Neuronal stem cell (in vitro differentiated cells): ENCODE measurements at regions not wholly inside any gene's neighbourhood (a gene's known extent, or its start where the extent isn't known, plus 50 kb on each side); places are given as distances from the start of the nearest gene placed in this dataset.

ENCODE experiments used
- DNase-seq: peaks from one replicate; pipeline ENCODE4 v3.0.0-alpha.2; 2013; ENCODE audit warnings: low spot score
- H2AFZ ChIP-seq: one replicate; pipeline ENCODE4 v1.6.1; 2013; ENCODE audit warnings: mild to moderate bottlenecking, low read length, inconsistent platforms
- H2AK5ac ChIP-seq: 2 replicates; pipeline ENCODE4 v1.6.1; 2013; ENCODE audit warnings: low read depth, mild to moderate bottlenecking, inconsistent platforms, low read length, moderate library complexity, mixed read lengths
- H2BK120ac ChIP-seq: 2 replicates; pipeline ENCODE4 v1.6.1; 2013; ENCODE audit warnings: low read depth, mild to moderate bottlenecking, inconsistent platforms, low read length, moderate library complexity, mixed read lengths
- H2BK12ac ChIP-seq: one replicate; pipeline ENCODE4 v1.6.1; 2013; ENCODE audit warnings: low read length, inconsistent platforms
- H2BK15ac ChIP-seq: 2 replicates; pipeline ENCODE4 v1.6.1; 2013; ENCODE audit warnings: mild to moderate bottlenecking, low read length, inconsistent platforms, mixed read lengths
- H2BK5ac ChIP-seq: one replicate; pipeline ENCODE4 v1.6.1; 2013; ENCODE audit warnings: inconsistent platforms, mild to moderate bottlenecking, low read length, moderate library complexity
- H3K14ac ChIP-seq: one replicate; pipeline ENCODE4 v1.6.1; 2013; ENCODE audit warnings: low read length, inconsistent platforms
- H3K18ac ChIP-seq: 2 replicates; pipeline ENCODE4 v1.6.1; 2013; ENCODE audit warnings: low read length, inconsistent platforms
- H3K23ac ChIP-seq: 2 replicates; pipeline ENCODE4 v1.6.1; 2013; ENCODE audit warnings: low read depth, mild to moderate bottlenecking, mixed read lengths, low read length, inconsistent platforms; ENCODE audit not compliant: poor library complexity
- H3K27ac ChIP-seq: replicated peaks from 3 replicates; pipeline ENCODE4 v1.5.1; 2013; ENCODE audit warnings: low read length, inconsistent platforms
- H3K27me3 ChIP-seq, 3 experiments: 2 replicates each; pipeline ENCODE4 v1.6.1; 2013; ENCODE audit warnings: low read length in 3 of 3, mild to moderate bottlenecking in 2 of 3, inconsistent platforms in 1 of 3, low read depth in 1 of 3, mixed read lengths in 1 of 3, moderate library complexity in 1 of 3; ENCODE audit not compliant: control insufficient read depth in 3 of 3, insufficient read depth in 3 of 3
- H3K36me3 ChIP-seq, 2 donors: replicated peaks in 1 of 2; 2 replicates each; pipeline ENCODE4 v1.6.1; 2013; ENCODE audit warnings: low read length in 2 of 2; ENCODE audit not compliant: control insufficient read depth in 2 of 2, insufficient read depth in 2 of 2
- H3K4ac ChIP-seq: 2 replicates; pipeline ENCODE4 v1.6.1; 2013; ENCODE audit warnings: inconsistent platforms, mild to moderate bottlenecking, low read length, moderate library complexity
- H3K4me1 ChIP-seq, 2 donors: 1 replicate in 1 of 2; 2 replicates in 1 of 2; pipeline ENCODE4 v1.6.1; 2013; ENCODE audit warnings: low read length in 2 of 2, low read depth in 1 of 2; ENCODE audit not compliant: control insufficient read depth in 2 of 2, insufficient read depth in 1 of 2
- H3K4me2 ChIP-seq: one replicate; pipeline ENCODE4 v1.6.1; 2013; ENCODE audit warnings: mild to moderate bottlenecking, low read length, inconsistent platforms; ENCODE audit not compliant: insufficient read depth, poor library complexity, severe bottlenecking
- H3K4me3 ChIP-seq, 2 donors: 2 replicates each; pipeline ENCODE4 v1.5.1; 2013; ENCODE audit warnings: low read length in 2 of 2, mild to moderate bottlenecking in 2 of 2, inconsistent platforms in 1 of 2, moderate library complexity in 1 of 2
- H3K79me1 ChIP-seq: one replicate; pipeline ENCODE4 v1.6.1; 2013; ENCODE audit warnings: low read depth, mild to moderate bottlenecking, inconsistent platforms, low read length, moderate library complexity
- H3K9ac ChIP-seq: one replicate; pipeline ENCODE4 v1.6.1; 2013; ENCODE audit warnings: mild to moderate bottlenecking, low read depth, low read length, inconsistent platforms; ENCODE audit not compliant: poor library complexity
- H3K9me3 ChIP-seq, 2 donors: replicated peaks in 1 of 2; 2 replicates each; pipeline versions ENCODE3 to v1.6.1; 2013; ENCODE audit warnings: low read length in 2 of 2, mild to moderate bottlenecking in 2 of 2, inconsistent platforms in 1 of 2, low read depth in 1 of 2, mixed read lengths in 1 of 2, moderate library complexity in 1 of 2; ENCODE audit not compliant: control insufficient read depth in 2 of 2, insufficient read depth in 1 of 2
- H4K8ac ChIP-seq: one replicate; pipeline ENCODE4 v1.6.1; 2013; ENCODE audit warnings: low read depth, mild to moderate bottlenecking, inconsistent platforms, low read length, moderate library complexity
- H4K91ac ChIP-seq: one replicate; pipeline ENCODE4 v1.6.1; 2013; ENCODE audit warnings: low read length, low read depth, mild to moderate bottlenecking, inconsistent platforms; ENCODE audit not compliant: poor library complexity
- WGBS, 2 donors: extraction: QIAGEN DNeasy Blood & Tissue Kit; methylation state at CpG; one replicate each; pipeline ENCODE4 v1.1.7; 2013; ENCODE audit warnings: missing lambda C conversion rate in 2 of 2, mixed read lengths in 1 of 2; ENCODE audit not compliant: insufficient read length in 2 of 2, insufficient replicate concordance in 1 of 2; ENCODE audit errors: extremely low coverage in 2 of 2; 5-methylcytosine and 5-hydroxymethylcytosine counted together

DNA sequence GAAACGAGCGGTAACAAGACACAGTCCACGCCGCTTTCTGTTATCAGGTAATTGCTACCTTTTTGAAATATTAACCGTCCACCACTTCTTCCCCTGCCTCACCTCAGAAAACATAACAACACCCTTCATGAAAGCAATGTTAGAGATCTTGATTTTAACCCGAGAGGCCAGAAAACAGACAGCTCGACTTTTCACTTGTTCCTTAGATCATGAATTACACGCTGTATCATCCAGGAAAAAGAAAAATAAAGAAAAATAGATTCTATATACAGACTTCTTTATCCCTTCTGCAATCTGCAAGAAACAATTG is 957.1 kb upstream of the SOX9 start:
- no peak overlapping the region for H2AK5ac ChIP-seq
- DNase-seq, result no peak
- H3K9ac ChIP-seq, result no peak overlapping the region
- H2BK15ac ChIP-seq, result no peak overlapping the region
- no peak overlapping the region for H2BK120ac ChIP-seq
- no peaks in the 10 kb centered on the region for H3K27me3 ChIP-seq
- peaks cover 2% of the 10 kb centered on the region for H3K79me1 ChIP-seq
- no peak overlapping the region for H3K4ac ChIP-seq
- no peaks in the 10 kb centered on the region for H3K9me3 ChIP-seq
- no peak overlapping the region for H4K8ac ChIP-seq
- H3K14ac ChIP-seq, result no peak overlapping the region
- H3K4me1 ChIP-seq, result no peaks in the 10 kb centered on the region
- no peak overlapping the region for H2BK12ac ChIP-seq
- H4K91ac ChIP-seq, result no peak overlapping the region
- no peak overlapping the region for H2BK5ac ChIP-seq
- H3K23ac ChIP-seq, result no peak overlapping the region
- H3K36me3 ChIP-seq, result no peaks in the 10 kb centered on the region
- no peak overlapping the region for H3K4me2 ChIP-seq
- H3K27ac ChIP-seq, result no peak overlapping the region
- WGBS, 2 donors, result no CpG with 5 or more reads among the region's 8 CpGs
- H3K4me3 ChIP-seq, result no peak overlapping the region
- H3K18ac ChIP-seq, result no peak overlapping the region
- H2AFZ ChIP-seq, result no peak overlapping the region

DNA sequence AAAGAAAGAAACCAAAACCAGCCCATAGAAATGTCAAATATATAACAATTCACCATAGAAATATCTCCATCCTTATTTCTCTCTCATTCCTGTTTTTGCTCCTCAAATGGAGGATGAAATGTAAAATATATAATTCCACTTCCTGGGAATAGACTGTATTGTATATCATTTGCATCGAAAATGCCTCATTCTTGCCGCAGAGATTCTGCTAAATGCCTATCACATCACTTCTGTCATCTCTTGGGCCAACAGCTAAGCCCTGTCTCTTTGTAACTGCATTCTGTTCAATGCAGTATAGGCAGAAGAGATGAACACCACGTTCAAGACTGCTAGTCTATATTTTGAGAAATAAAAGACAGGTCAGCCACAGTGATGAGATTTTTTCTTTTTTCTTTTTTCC is 956.3 kb upstream of the SOX9 start:
- no CpG with 5 or more reads among the region's 3 CpGs for WGBS, 2 donors
- no peak overlapping the region for H4K8ac ChIP-seq
- no peaks in the 10 kb centered on the region for H3K27me3 ChIP-seq
- no peak overlapping the region for H2BK12ac ChIP-seq
- no peak overlapping the region for H3K27ac ChIP-seq
- H2AK5ac ChIP-seq, result no peak overlapping the region
- no peak for DNase-seq
- H3K23ac ChIP-seq, result no peak overlapping the region
- H3K9me3 ChIP-seq, result no peaks in the 10 kb centered on the region
- no peak overlapping the region for H4K91ac ChIP-seq
- H3K79me1 ChIP-seq, result peaks cover 2% of the 10 kb centered on the region
- H2BK5ac ChIP-seq, result no peak overlapping the region
- H2BK120ac ChIP-seq, result no peak overlapping the region
- no peak overlapping the region for H2BK15ac ChIP-seq
- H3K36me3 ChIP-seq, result no peaks in the 10 kb centered on the region
- no peak overlapping the region for H3K9ac ChIP-seq
- no peaks in the 10 kb centered on the region for H3K4me1 ChIP-seq
- no peak overlapping the region for H3K4me2 ChIP-seq
- H3K4ac ChIP-seq, result no peak overlapping the region
- no peak overlapping the region for H3K4me3 ChIP-seq
- H3K14ac ChIP-seq, result no peak overlapping the region
- H3K18ac ChIP-seq, result no peak overlapping the region
- no peak overlapping the region for H2AFZ ChIP-seq

DNA sequence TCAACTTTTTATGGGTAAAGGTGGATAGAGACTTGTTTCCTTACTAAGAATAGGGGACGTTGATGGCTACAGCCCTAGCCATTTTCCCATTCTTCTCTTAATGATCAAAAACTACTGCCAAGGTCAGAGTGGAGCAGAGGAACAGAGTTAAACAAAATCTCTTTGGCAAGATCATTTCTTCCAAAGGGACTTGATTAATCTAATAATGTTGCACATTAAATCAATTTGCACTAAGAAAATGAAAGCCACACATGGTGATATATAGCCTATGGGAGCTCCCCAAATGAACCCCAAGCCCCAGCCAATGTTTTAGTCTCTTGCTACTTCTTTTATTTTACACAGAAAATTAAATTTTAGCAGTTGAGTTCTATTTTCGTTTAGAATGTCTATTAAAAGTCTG is 954.5 kb upstream of the SOX9 start:
- no peak overlapping the region for H3K4me3 ChIP-seq
- H3K4ac ChIP-seq, result no peak overlapping the region
- H2BK12ac ChIP-seq, result no peak overlapping the region
- no CpG with 5 or more reads among the region's 2 CpGs for WGBS, 2 donors
- H3K27me3 ChIP-seq, result no peaks in the 10 kb centered on the region
- H3K18ac ChIP-seq, result no peak overlapping the region
- H3K4me2 ChIP-seq, result no peak overlapping the region
- H2BK15ac ChIP-seq, result no peak overlapping the region
- no peak overlapping the region for H3K23ac ChIP-seq
- H3K79me1 ChIP-seq, result no peaks in the 10 kb centered on the region
- H2BK120ac ChIP-seq, result no peak overlapping the region
- no peak overlapping the region for H2BK5ac ChIP-seq
- H3K9ac ChIP-seq, result no peak overlapping the region
- no peak overlapping the region for H3K27ac ChIP-seq
- DNase-seq, result no peak
- H3K4me1 ChIP-seq, result no peaks in the 10 kb centered on the region
- H2AK5ac ChIP-seq, result no peak overlapping the region
- no peak overlapping the region for H4K91ac ChIP-seq
- H2AFZ ChIP-seq, result no peak overlapping the region
- H3K14ac ChIP-seq, result no peak overlapping the region
- H3K36me3 ChIP-seq, result no peaks in the 10 kb centered on the region
- no peak overlapping the region for H4K8ac ChIP-seq
- no peaks in the 10 kb centered on the region for H3K9me3 ChIP-seq

DNA sequence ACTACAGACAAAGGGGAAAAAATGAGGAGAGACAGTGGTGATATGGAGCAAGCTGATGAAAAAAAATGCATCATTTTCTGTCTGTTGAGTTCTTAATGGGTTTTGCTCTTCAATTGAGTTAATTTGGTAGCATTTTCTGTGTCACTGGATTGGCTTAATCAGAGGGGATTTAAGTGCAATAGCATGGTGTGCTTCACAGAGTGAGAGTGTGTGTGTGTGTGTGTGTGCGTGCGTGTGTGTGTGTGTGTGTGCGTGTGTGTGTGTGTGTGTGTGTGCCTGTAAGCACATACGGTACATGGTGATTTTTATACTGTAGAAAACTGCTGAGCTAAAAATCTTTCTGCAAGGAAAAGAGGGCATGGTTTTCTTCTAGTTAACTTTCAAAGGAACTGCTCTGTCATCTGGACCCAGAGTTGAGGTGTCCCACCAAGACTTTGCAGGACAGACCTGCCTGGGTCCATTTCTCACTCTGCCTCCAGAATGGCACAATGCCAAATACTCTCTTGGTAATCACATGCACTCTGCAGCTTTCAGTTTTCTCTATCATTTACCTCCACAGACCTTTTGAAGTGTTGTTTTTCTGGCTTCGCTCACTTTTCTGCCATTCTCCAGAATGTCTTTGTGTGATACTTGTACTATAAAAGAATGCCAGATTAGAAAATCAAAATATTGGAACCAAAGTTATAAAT is 952.6 kb upstream of the SOX9 start:
- no peak overlapping the region for H3K4me3 ChIP-seq
- no peaks in the 10 kb centered on the region for H3K9me3 ChIP-seq
- no peak overlapping the region for H2BK12ac ChIP-seq
- no peaks in the 10 kb centered on the region for H3K79me1 ChIP-seq
- no peak overlapping the region for H3K14ac ChIP-seq
- H4K91ac ChIP-seq, result no peak overlapping the region
- no peaks in the 10 kb centered on the region for H3K27me3 ChIP-seq
- H3K18ac ChIP-seq, result no peak overlapping the region
- no peak overlapping the region for H2BK120ac ChIP-seq
- H3K4ac ChIP-seq, result no peak overlapping the region
- no peaks in the 10 kb centered on the region for H3K36me3 ChIP-seq
- DNase-seq, result no peak
- no peak overlapping the region for H3K27ac ChIP-seq
- no CpG with 5 or more reads among the region's 5 CpGs for WGBS, 2 donors
- H2AFZ ChIP-seq, result no peak overlapping the region
- no peak overlapping the region for H3K9ac ChIP-seq
- H3K4me2 ChIP-seq, result no peak overlapping the region
- no peak overlapping the region for H4K8ac ChIP-seq
- H2AK5ac ChIP-seq, result no peak overlapping the region
- H2BK15ac ChIP-seq, result no peak overlapping the region
- no peaks in the 10 kb centered on the region for H3K4me1 ChIP-seq
- H3K23ac ChIP-seq, result no peak overlapping the region
- H2BK5ac ChIP-seq, result no peak overlapping the region
